H9 (cell line): ENCODE measurements at regions not wholly inside any gene's neighbourhood (a gene's known extent, or its start where the extent isn't known, plus 50 kb on each side); places are given as distances from the start of the nearest gene placed in this dataset.

Experiments
- DNase-seq: peaks from one replicate; pipeline ENCODE4 v3.0.0-alpha.2; 2017
- H2AFZ ChIP-seq: one replicate; pipeline ENCODE4 v1.6.1; 2013; ENCODE audit warnings: mild to moderate bottlenecking, low read length, control low read depth, moderate library complexity
- H2AK5ac ChIP-seq: 2 replicates; pipeline ENCODE4 v1.6.1; 2013; ENCODE audit warnings: low read length, control low read depth, mixed read lengths; ENCODE audit not compliant: insufficient read length
- H2BK120ac ChIP-seq: one replicate; pipeline ENCODE4 v1.6.1; 2013; ENCODE audit warnings: low read depth, mild to moderate bottlenecking, low read length, control low read depth, inconsistent platforms; ENCODE audit not compliant: poor library complexity, severe bottlenecking
- H2BK12ac ChIP-seq: 2 replicates; pipeline ENCODE4 v1.6.1; 2013; ENCODE audit warnings: low read length, control low read depth, mixed read lengths, low read depth; ENCODE audit not compliant: insufficient read length
- H2BK15ac ChIP-seq: 2 replicates; pipeline ENCODE4 v1.6.1; 2013; ENCODE audit warnings: low read depth, low read length, control low read depth
- H2BK20ac ChIP-seq: one replicate; pipeline ENCODE4 v1.6.1; 2013; ENCODE audit warnings: low read depth, mild to moderate bottlenecking, low read length, control low read depth, inconsistent platforms; ENCODE audit not compliant: poor library complexity, severe bottlenecking
- H2BK5ac ChIP-seq: 2 replicates; pipeline ENCODE4 v1.6.1; 2013; ENCODE audit warnings: low read length, control low read depth, mixed read lengths; ENCODE audit not compliant: insufficient read length
- H3K14ac ChIP-seq: 2 replicates; pipeline ENCODE4 v1.6.1; 2013; ENCODE audit warnings: low read length, control low read depth; ENCODE audit not compliant: insufficient read depth
- H3K18ac ChIP-seq: 2 replicates; pipeline ENCODE4 v1.6.1; 2013; ENCODE audit warnings: low read depth, mild to moderate bottlenecking, mixed read lengths, low read length, control low read depth; ENCODE audit not compliant: insufficient read length
- H3K23ac ChIP-seq: 2 replicates; pipeline ENCODE4 v1.6.1; 2013; ENCODE audit warnings: low read length, control low read depth, mixed read lengths, low read depth; ENCODE audit not compliant: insufficient read length
- H3K23me2 ChIP-seq: 2 replicates; pipeline ENCODE4 v1.6.1; 2013; ENCODE audit warnings: low read depth, mild to moderate bottlenecking, mixed read lengths, low read length, control low read depth; ENCODE audit not compliant: insufficient read length, poor library complexity, severe bottlenecking
- H3K27ac ChIP-seq: 2 replicates; pipeline ENCODE4 v1.5.1; 2013; ENCODE audit warnings: low read length, control low read depth, mixed read lengths, low read depth; ENCODE audit not compliant: insufficient read length
- H3K27me3 ChIP-seq: 2 replicates; pipeline ENCODE4 v1.6.1; 2013; ENCODE audit warnings: low read length, control low read depth, inconsistent platforms; ENCODE audit not compliant: insufficient read depth
- H3K4ac ChIP-seq: 2 replicates; pipeline ENCODE4 v1.6.1; 2013; ENCODE audit warnings: low read depth, mild to moderate bottlenecking, control low read depth, inconsistent platforms, low read length, moderate library complexity
- H3K4me1 ChIP-seq: 2 replicates; pipeline ENCODE4 v1.6.1; 2013; ENCODE audit warnings: low read length, control low read depth, inconsistent platforms; ENCODE audit not compliant: insufficient read depth
- H3K4me2 ChIP-seq: 2 replicates; pipeline ENCODE4 v1.6.1; 2013; ENCODE audit warnings: low read length, control low read depth, mixed read lengths; ENCODE audit not compliant: insufficient read length, insufficient read depth
- H3K56ac ChIP-seq: 2 replicates; pipeline ENCODE4 v1.6.1; 2013; ENCODE audit warnings: low read depth, mild to moderate bottlenecking, mixed read lengths, low read length, control low read depth; ENCODE audit not compliant: insufficient read length
- H3K79me1 ChIP-seq: 2 replicates; pipeline ENCODE4 v1.6.1; 2013; ENCODE audit warnings: low read depth, mild to moderate bottlenecking, moderate library complexity, low read length, control low read depth, inconsistent platforms; ENCODE audit not compliant: insufficient read depth, poor library complexity, severe bottlenecking
- H3K79me2 ChIP-seq: 2 replicates; pipeline ENCODE4 v1.6.1; 2013; ENCODE audit warnings: low read length, control low read depth, inconsistent platforms; ENCODE audit not compliant: insufficient read depth
- H3K9ac ChIP-seq: 2 replicates; pipeline ENCODE4 v1.6.1; 2013; ENCODE audit warnings: low read length, control low read depth, mixed read lengths; ENCODE audit not compliant: insufficient read length; ENCODE audit errors: extremely low read depth
- H3K9me3 ChIP-seq: one replicate; pipeline ENCODE4 v1.6.1; 2013; ENCODE audit warnings: low read depth, low read length, inconsistent platforms; ENCODE audit not compliant: control insufficient read depth
- H3T11ph ChIP-seq: one replicate; pipeline ENCODE4 v1.6.1; 2013; ENCODE audit warnings: mild to moderate bottlenecking, low read length, control low read depth, inconsistent platforms
- H4K20me1 ChIP-seq: one replicate; pipeline ENCODE4 v1.6.1; 2013; ENCODE audit not compliant: control insufficient read depth, insufficient read length, insufficient read depth
- H4K5ac ChIP-seq: 2 replicates; pipeline ENCODE4 v1.6.1; 2013; ENCODE audit warnings: low read depth, mild to moderate bottlenecking, mixed read lengths, low read length, control low read depth; ENCODE audit not compliant: insufficient read length
- H4K8ac ChIP-seq: replicated peaks from 2 replicates; pipeline ENCODE4 v1.6.1; 2013; ENCODE audit warnings: low read length, control low read depth, mixed read lengths, low read depth; ENCODE audit not compliant: insufficient read length
- H4K91ac ChIP-seq: 2 replicates; pipeline ENCODE4 v1.6.1; 2013; ENCODE audit warnings: low read depth, mild to moderate bottlenecking, moderate library complexity, mixed read lengths, low read length, control low read depth; ENCODE audit not compliant: insufficient read length
- H3K27ac Mint-ChIP-seq, 3 experiments: 2 replicates in 2 of 3; 3 replicates in 1 of 3; pipeline ENCODE4 v1.8.0; 2020 to 2021; ENCODE audit warnings: mixed read lengths in 3 of 3, mild to moderate bottlenecking in 1 of 3, moderate library complexity in 1 of 3
- H3K27me3 Mint-ChIP-seq: 2 replicates; pipeline ENCODE4 v1.8.0; 2021; ENCODE audit warnings: low read depth, mild to moderate bottlenecking, moderate library complexity, mixed read lengths
- H3K36me3 Mint-ChIP-seq, 3 experiments: 2 replicates in 2 of 3; 3 replicates in 1 of 3; pipeline ENCODE4 v1.8.0; 2020 to 2021; ENCODE audit warnings: low read depth in 3 of 3, mixed read lengths in 3 of 3; ENCODE audit not compliant: insufficient read depth in 1 of 3
- H3K4me1 Mint-ChIP-seq, 2 experiments: 2 replicates each; pipeline ENCODE4 v1.8.0; 2020; ENCODE audit warnings: mixed read lengths in 2 of 2
- H3K4me3 Mint-ChIP-seq, 2 experiments: 2 replicates in 1 of 2; 3 replicates in 1 of 2; pipeline ENCODE4 v1.8.0; 2020 to 2021; ENCODE audit warnings: mild to moderate bottlenecking in 2 of 2, mixed read lengths in 2 of 2, moderate library complexity in 1 of 2
- H3K9me3 Mint-ChIP-seq, 2 experiments: 2 replicates in 1 of 2; 3 replicates in 1 of 2; pipeline ENCODE4 v1.8.0; 2020; ENCODE audit warnings: mild to moderate bottlenecking in 2 of 2, mixed read lengths in 2 of 2, moderate library complexity in 1 of 2
- CTCF ChIP-seq: fragments of 200-600 bp; sonication (generic); conservative IDR thresholded peaks from 3 replicates; pipeline ENCODE4 v1.8.0; 2021; ENCODE audit warnings: antibody characterized with exemption, mild to moderate bottlenecking
- WGBS: extraction: QIAGEN DNeasy Blood & Tissue Kit; methylation state at CpG from one replicate; pipeline ENCODE4 v1.1.7; 2013; ENCODE audit warnings: missing lambda C conversion rate, low lambda C conversion rate, mixed read lengths; ENCODE audit not compliant: insufficient read length; ENCODE audit errors: extremely low coverage; 5-methylcytosine and 5-hydroxymethylcytosine counted together

- Mint-ChIP-seq H3K27ac (no peak overlapping the region), H3K27me3 (no peaks in the 10 kb centered on the region), H3K9me3 (peaks cover 7 to 16% of the 10 kb centered on the region in 2 experiments), H3K4me3 (no peak overlapping the region), H3K36me3 (peaks cover 2 to 8% (median 2%) of the 10 kb centered on the region in 3 experiments; a peak in 4 of 7 replicates), H3K4me1 (no peaks in the 10 kb centered on the region)
- Histone ChIP-seq H3K56ac (no peak overlapping the region), H2BK5ac (no peak overlapping the region), H3K27ac (no peak overlapping the region), H4K8ac (no peak overlapping the region), H2AFZ (no peak overlapping the region), H3K9ac (no peak overlapping the region), H3K14ac (no peak overlapping the region), H3K9me3 (no peaks in the 10 kb centered on the region), H4K91ac (no peak overlapping the region), H3K18ac (no peak overlapping the region), H3K4me2 (no peak overlapping the region), H3K79me1 (no peaks in the 10 kb centered on the region), H3K79me2 (no peaks in the 10 kb centered on the region), H2BK20ac (no peak overlapping the region), H3K4me1 (no peaks in the 10 kb centered on the region), H2AK5ac (no peak overlapping the region), H3K23me2 (no peaks in the 10 kb centered on the region), H3K27me3 (no peaks in the 10 kb centered on the region), H4K5ac (no peak overlapping the region), H2BK120ac (no peak overlapping the region), H3K23ac (no peak overlapping the region), H3K4ac (no peak overlapping the region), H2BK15ac (no peak overlapping the region), H4K20me1 (no peaks in the 10 kb centered on the region), H3T11ph (no peak overlapping the region), H2BK12ac (no peak overlapping the region)
- WGBS: no CpG with 5 or more reads among the region's 2 CpGs
- no peak for DNase-seq
- TF ChIP-seq CTCF: no peak
Measured at GRCh38 chr6:156413154-156413553, 364.0 kb upstream of the ARID1B start.
